ENCODE measurements at regions not wholly inside any gene's neighbourhood (a gene's known extent, or its start where the extent isn't known, plus 50 kb on each side); places are given as distances from the start of the nearest gene placed in this dataset.

GRCh38 chr7:145036604-145037405 lies 201.0 kb upstream of the TPK1 start:
- DNase-seq, result peak in 1 of 3 donors; percentile 68
- ATAC-seq, result peak; percentile 43
- H3K4me3 ChIP-seq, result no peak overlapping the region
- peak; percentile 35 for TF ChIP-seq CTCF (IDR thresholded peaks at IDR 0.05)
- no peaks in the 10 kb centered on the region for H3K9me3 ChIP-seq
- H3K36me3 ChIP-seq (ENCODE audit: low read depth), result no peaks in the 10 kb centered on the region
- no peaks in the 10 kb centered on the region for H3K4me1 ChIP-seq (ENCODE audit: low read depth)
- intact Hi-C loops (cut with DNase I, micrococcal nuclease), result no loop called here

GRCh38 chr7:145031162-145031561 lies 195.3 kb upstream of the TPK1 start:
- intact Hi-C loops (cut with DNase I, micrococcal nuclease), result no loop called here
- no peaks in the 10 kb centered on the region for H3K4me1 ChIP-seq (ENCODE audit: low read depth)
- H3K9me3 ChIP-seq, result no peaks in the 10 kb centered on the region
- ATAC-seq (no peak), DNase-seq (no peak)
- H3K36me3 ChIP-seq (ENCODE audit: low read depth), result no peaks in the 10 kb centered on the region
- H3K4me3 ChIP-seq, result no peak overlapping the region
- no peak for TF ChIP-seq CTCF (IDR thresholded peaks at IDR 0.05)

- ATAC-seq, result no peak
- intact Hi-C loops (cut with DNase I, micrococcal nuclease), result no loop called here
- no peak for TF ChIP-seq CTCF (IDR thresholded peaks at IDR 0.05)
These were observed 194.9 kb upstream of the TPK1 start for GRCh38 chr7:145030754-145031153.

GRCh38 chr7:145020454-145020853 lies 184.6 kb upstream of the TPK1 start:
- H3K9me3 ChIP-seq, result no peaks in the 10 kb centered on the region
- no peaks in the 10 kb centered on the region for H3K4me1 ChIP-seq (ENCODE audit: low read depth)
- no peaks in the 10 kb centered on the region for H3K36me3 ChIP-seq (ENCODE audit: low read depth)
- TF ChIP-seq CTCF (IDR thresholded peaks at IDR 0.05), result no peak
- intact Hi-C loops (cut with DNase I, micrococcal nuclease), result no loop called here
- ATAC-seq, result no peak
- H3K4me3 ChIP-seq, result no peak overlapping the region
- no peak for DNase-seq

More at GRCh38 chr7:145030754-145031153, 194.9 kb upstream of the TPK1 start:
- no peak for DNase-seq
- H3K9me3 ChIP-seq, result no peaks in the 10 kb centered on the region
- no peak overlapping the region for H3K4me3 ChIP-seq
- H3K36me3 ChIP-seq (ENCODE audit: low read depth), result no peaks in the 10 kb centered on the region
- no peaks in the 10 kb centered on the region for H3K4me1 ChIP-seq (ENCODE audit: low read depth)

GRCh38 chr7:145016068-145016467 lies 180.2 kb upstream of the TPK1 start:
- ATAC-seq (no peak), DNase-seq (no peak)
- Histone ChIP-seq H3K4me3 (no peak overlapping the region), H3K4me1 (ENCODE audit: low read depth) (no peaks in the 10 kb centered on the region), H3K9me3 (no peaks in the 10 kb centered on the region), H3K36me3 (ENCODE audit: low read depth) (no peaks in the 10 kb centered on the region)
- TF ChIP-seq CTCF (IDR thresholded peaks at IDR 0.05), result no peak
- intact Hi-C loops (cut with DNase I, micrococcal nuclease), result no loop called here
